GM19324 (cell line): ENCODE measurements at regions not wholly inside any gene's neighbourhood (a gene's known extent, or its start where the extent isn't known, plus 50 kb on each side); places are given as distances from the start of the nearest gene placed in this dataset.

Experiments
- ATAC-seq: cut with Tn5 transposase; IDR thresholded peaks from one replicate; pipeline ENCODE4 v1.9.1; 2021; ENCODE audit warnings: mild to moderate bottlenecking, moderate library complexity; ENCODE audit not compliant: unreplicated experiment, low FRiP score

DNA sequence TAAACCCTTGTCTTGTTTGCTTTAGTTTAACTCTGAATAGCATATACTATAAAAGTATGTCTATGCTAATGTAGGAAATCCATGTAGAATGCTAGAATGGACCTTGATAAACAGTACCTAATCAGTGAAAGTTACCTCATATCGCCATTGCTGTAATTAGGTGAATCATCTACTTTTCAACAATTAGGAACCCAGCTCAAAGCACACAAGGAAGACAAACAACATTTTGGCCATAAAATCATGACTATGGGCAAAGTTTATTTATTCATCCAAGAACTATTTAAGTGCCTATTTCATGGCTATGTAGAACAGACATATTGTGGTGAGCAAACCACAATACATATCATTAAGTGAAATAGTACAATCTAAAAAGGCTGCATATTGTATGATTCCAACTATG, 1043.2 kb downstream of the BRINP3 start:
- no peak for ATAC-seq

DNA sequence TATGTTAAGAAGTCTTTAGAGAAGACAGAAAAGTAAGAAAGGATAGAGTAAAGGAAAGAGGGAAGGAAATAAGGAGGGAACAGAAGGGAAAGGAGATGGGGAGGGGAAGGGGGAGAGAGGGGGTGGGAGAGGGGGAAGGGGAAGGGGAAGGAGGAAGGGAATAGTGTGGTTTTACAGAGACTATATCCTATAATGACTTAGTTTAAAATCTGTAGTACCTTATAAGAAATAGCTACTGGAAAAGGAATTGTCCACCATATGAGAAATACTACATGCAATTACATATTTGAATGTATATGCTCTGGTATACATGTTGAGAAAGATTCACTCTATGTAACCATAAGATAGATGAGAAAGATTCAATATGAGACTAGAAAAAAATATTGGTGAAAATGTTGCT, 1042.3 kb downstream of the BRINP3 start:
- no peak for ATAC-seq

DNA sequence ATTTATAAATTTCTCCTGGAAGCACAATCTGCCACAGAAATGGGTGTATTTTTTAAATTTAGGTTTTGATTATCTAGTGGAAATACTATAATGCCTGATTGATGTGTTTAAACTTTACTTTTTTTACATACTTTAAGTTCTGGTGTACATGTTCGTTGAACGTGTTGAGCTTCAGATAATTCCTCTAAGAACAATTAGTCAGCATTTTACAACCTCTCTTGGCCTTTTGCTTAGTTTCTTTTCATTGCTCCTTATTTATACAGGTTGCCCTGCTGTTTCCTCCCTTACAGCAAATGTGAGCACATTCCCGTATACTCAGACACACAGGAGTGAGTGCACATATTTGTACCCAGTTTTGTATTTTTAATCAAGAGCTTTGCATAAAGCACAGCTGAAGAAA, 1038.9 kb downstream of the BRINP3 start:
- no peak for ATAC-seq

- no peak for ATAC-seq
Observed at GRCh38 chr1:189463166-189463565, 1014.5 kb downstream of the BRINP3 start.

GRCh38 chr1:189496768-189497167, 980.9 kb downstream of the BRINP3 start:
- ATAC-seq = no peak

DNA sequence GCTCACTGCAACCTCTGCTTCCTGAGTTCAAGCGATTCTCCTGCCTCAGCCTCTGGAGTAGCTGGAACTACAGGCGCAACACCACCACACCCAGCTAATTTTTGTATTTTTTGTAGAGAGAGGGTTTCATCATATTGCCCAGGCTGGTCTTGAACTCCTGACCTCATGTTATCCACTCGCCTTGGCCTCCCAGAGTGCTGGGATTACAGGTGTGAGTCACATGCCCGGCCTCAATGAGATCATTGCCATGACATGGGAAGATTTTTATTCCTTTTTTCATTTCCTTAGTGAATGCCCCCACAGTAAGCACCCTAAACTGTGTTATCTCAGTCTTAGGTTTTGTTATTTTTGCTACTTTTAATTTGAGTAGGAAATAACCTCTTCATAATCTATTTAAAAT, 977.9 kb downstream of the BRINP3 start:
- ATAC-seq = no peak

DNA sequence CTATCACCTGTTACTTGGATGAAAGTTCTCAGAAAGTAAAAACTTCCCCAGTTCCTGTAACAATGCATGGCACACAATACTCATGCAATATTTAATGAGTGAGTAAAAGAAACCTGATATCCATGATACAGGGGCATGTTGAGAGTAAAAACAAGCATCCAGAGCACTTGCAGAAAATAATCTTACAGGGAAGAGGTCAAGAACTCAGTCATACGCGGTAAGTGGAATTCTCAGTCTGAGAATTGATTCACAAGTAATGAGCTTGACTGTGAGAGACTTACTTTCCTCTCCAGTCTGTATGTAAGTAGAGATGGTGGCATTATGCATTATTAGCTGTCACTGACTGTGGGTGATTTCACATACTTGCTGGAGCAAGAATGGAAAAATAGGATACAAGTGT, 976.9 kb downstream of the BRINP3 start:
- ATAC-seq = no peak

GRCh38 chr1:189510827-189511226, 966.8 kb downstream of the BRINP3 start:
- ATAC-seq = no peak

- no peak for ATAC-seq
Observed at GRCh38 chr1:189513091-189513490, 964.6 kb downstream of the BRINP3 start.

DNA sequence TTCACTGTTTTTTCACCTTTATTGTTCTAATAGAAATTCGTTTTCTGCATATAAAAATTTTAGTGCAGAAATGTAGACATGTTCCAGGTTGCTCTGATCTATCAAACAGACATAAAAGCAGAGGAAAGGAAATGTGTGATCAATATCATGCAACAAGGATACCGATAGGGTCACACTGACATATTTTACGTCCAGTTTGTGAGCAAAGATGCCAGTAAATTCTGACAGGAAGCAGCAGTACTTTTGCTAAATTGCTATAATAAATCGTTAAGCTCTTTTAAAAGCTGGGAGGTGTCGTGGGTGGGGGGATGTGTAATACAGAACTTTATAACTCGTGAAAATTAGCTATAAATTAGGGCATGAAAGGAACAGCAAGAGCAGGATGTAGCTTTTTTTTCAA, 955.2 kb downstream of the BRINP3 start:
- ATAC-seq = no peak

DNA sequence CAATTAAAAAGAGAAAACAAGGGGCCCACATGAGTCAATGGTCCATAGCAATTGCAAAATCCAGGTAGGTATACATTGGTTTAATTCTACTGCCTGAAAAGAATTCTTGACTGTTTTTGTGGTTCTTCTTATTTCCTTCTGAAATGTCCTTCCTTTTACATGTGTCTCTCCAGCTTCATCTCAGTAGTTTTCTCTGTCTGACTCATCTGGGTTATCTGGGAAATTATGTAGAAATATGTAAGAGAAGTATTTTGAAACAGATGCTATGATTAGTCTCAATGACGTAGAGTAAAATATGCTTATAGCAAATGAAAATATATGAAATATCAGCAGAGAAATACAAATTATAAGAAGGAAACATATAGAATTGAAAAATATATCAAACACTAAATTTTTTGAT, 953.2 kb downstream of the BRINP3 start:
- ATAC-seq = no peak

DNA sequence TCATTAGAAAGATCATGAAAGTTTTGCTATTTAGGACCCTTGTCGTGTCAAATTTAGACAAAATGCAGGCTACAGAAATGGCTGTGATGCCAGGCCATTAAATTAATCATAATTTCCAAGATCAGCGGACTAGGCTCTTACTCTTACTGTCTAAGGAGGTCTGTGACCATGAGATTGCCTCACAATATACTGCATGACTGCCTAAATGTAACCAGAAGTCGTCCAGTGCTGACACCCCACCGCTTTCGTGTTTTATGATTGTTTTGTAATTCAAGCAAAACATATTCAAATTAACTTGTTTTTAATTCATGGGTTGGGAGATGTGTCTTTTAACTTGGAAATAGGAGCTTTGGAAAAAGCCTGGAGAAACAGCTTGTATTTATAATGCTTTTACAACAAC, 947.5 kb downstream of the BRINP3 start:
- no peak for ATAC-seq

DNA sequence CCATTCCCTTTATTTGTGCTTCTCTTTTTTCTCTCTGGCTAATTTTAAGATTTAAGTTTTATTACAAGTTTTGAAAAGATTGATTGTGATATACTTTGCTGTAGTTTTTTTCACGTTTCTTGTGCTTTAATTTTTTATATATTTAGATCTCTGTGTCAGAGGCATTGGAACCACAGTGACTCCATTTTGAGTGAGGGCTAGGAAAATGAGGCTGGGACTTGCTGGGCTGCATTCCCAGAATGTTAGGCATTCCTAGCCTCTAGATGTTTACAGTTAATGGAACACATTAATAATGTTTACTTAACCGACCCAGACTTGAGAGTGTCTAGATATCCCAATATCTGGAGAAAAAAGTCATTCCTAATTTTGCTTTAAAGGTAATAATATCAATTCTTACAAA, 939.4 kb downstream of the BRINP3 start:
- ATAC-seq = no peak

- no peak for ATAC-seq
Observed at GRCh38 chr1:189550498-189550897, 927.2 kb downstream of the BRINP3 start.

DNA sequence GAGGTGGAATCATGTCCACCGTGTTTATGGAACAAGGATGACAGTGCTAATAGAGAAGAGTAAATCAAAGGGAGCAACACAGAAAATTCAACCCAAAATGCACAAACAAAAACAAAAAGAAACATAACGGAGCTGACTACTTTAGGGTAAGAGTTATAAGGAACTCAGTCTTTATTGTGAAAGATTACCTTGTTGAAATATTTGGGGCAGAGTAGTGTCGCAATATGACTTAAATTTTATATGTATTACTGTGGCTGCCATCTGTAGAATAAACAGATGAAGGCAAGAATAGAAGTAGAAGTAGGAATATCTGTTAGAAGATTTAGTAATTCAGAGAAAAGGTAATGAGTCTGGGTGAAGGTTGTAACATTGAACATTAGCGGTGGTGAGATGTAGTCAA, 913.9 kb downstream of the BRINP3 start:
- no peak for ATAC-seq

- no peak for ATAC-seq
Observed at GRCh38 chr1:189567890-189568289, 909.8 kb downstream of the BRINP3 start.

GRCh38 chr1:189596197-189596596, 881.5 kb downstream of the BRINP3 start:
- no peak for ATAC-seq

DNA sequence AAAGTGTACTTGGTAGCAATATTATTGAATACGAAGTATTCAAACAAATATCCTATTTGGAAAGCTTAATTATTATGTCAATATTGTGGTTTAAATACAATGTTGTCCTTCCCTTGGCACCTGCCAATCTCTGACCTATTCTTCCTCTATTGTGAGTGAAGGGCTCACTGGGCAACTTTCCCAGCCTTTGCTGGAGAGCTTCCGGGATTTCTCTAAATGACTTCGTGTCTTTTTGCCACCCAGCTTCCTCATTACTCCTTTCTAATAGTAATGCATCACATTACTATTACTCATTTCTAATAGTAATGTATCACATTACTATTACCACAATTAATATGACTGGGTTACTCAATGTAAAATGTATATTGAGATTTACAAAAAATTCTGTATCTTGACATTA, 880.6 kb downstream of the BRINP3 start:
- ATAC-seq = no peak

GRCh38 chr1:189605226-189605625, 872.4 kb downstream of the BRINP3 start:
- no peak for ATAC-seq

GRCh38 chr1:189606047-189606446, 871.6 kb downstream of the BRINP3 start:
- ATAC-seq = no peak

DNA sequence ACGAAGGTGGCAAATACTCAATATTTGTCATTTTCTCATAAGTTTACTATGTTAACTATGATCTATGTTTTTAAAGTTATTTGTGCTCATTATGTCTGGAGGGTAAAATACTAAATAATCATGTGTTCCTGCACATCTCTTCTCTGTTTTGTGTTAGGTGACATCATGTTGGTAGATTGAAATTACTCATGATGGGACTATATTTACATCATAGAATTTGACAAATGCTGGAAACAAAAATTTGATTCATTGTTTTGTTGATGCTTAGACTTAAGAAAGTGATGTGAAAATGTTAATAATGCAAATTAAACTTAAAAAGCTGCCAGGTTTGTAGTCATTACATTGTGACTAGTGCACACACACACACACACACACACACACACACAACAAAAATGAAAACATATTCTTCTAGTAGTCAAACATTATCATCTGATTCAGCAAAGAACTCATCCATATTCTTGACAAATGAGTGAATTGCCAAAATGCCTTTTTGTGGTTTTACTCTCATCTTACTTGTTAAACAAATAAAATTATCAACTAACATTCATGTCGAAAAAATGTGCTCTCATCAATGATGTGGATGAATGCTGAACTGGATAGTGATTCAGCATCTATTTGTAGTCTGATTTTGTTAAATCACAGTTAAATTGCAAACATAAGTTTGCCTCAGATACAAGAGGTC, 870.7 kb downstream of the BRINP3 start:
- ATAC-seq = no peak

DNA sequence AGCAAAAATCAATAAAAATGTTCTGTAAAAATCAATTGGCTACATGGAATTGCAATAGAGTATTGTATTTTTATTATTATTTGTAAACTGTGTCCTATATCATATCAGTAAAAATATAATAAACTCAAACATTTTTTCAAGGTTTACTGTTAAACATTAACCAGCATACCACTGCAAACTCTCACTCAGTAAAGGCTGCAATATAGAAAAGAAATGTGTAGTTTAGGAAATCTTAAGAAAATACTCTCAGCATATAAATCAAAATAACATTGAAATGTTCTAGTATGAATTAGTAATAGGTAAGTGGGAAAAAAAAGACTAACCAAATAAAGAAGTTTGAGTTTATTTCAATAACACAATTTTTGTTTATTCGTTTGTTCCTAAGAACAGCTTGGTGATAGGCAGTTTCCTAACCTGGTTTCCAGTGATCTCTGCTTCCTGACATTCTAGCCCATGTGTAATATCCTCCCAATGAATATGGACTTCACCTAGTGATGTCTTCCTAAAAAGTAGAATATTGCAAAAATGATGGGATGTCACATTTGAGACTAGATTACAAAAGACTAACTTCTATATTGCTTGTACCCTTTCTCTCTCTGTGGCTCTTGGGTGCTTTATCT, 870.1 kb downstream of the BRINP3 start:
- no peak for ATAC-seq

DNA sequence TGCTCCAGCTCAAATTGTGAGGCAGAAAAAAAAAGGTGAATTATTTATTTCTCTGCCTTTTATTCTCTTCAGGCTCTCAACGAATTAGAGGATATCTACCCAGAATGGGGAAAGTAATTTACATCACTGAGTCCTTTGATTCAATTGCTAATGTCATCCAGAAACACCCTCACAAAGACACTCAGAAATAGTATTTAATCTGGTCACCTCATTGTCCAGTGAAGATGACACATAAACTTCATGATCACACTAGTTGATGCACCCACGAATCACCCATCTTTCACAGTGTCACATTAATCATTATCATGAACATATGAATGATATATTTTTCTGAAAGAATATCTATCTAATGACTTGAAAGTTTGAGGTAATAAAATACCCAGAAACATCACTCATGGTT, 868.5 kb downstream of the BRINP3 start:
- ATAC-seq = no peak
